ENCODE measurements at regions not wholly inside any gene's neighbourhood (a gene's known extent, or its start where the extent isn't known, plus 50 kb on each side); places are given as distances from the start of the nearest gene placed in this dataset.

GRCh38 chr6:4010048-4010447 is 68.9 kb downstream of the FAM217A start:
- no peak overlapping the region for H2AK5ac ChIP-seq (ENCODE audit: low read length)
- H3K79me1 ChIP-seq (ENCODE audit: low read length) = peaks cover 7% of the 10 kb centered on the region
- no peak for DNase-seq
- H3K4me2 ChIP-seq (ENCODE audit: low read length) = no peak overlapping the region
- no peaks in the 10 kb centered on the region for H3K36me3 ChIP-seq (ENCODE audit: control insufficient read depth, insufficient read depth, low read length)
- no peak overlapping the region for H3K23ac ChIP-seq (ENCODE audit: low read length)
- H3K9ac ChIP-seq (ENCODE audit: low read length) = no peak overlapping the region
- H2BK5ac ChIP-seq (ENCODE audit: low read length) = no peak overlapping the region
- no peak overlapping the region for H4K5ac ChIP-seq (ENCODE audit: low read length)
- no peak overlapping the region for H2BK120ac ChIP-seq (ENCODE audit: low read depth, low read length)
- no CpG with 5 or more reads among the region's 2 CpGs for WGBS (ENCODE audit: extremely low coverage, insufficient coverage, low lambda C conversion rate)
- H3K27ac ChIP-seq (ENCODE audit: low read depth, low read length) = no peak overlapping the region
- no peak overlapping the region for H3K18ac ChIP-seq (ENCODE audit: low read length)
- no peak overlapping the region for H3K4me3 ChIP-seq (ENCODE audit: low read length)
- no peak overlapping the region for H3K4ac ChIP-seq (ENCODE audit: low read depth, low read length)
- H4K8ac ChIP-seq (ENCODE audit: low read depth, low read length) = no peak overlapping the region
- H3K56ac ChIP-seq (ENCODE audit: low read length) = no peak overlapping the region
- peaks cover 3% of the 10 kb centered on the region for H3K4me1 ChIP-seq (ENCODE audit: control insufficient read depth, low read depth, low read length)
- H3K79me2 ChIP-seq (ENCODE audit: control insufficient read depth, insufficient read depth, low read length) = peaks cover 12% of the 10 kb centered on the region
- H2BK15ac ChIP-seq (replicated peaks; ENCODE audit: low read depth) = no peak overlapping the region
- H3K27me3 ChIP-seq (ENCODE audit: insufficient read depth, low read length, poor library complexity) = no peaks in the 10 kb centered on the region

- H3K9ac ChIP-seq (ENCODE audit: low read length) = no peak overlapping the region
- H3K79me2 ChIP-seq (ENCODE audit: control insufficient read depth, insufficient read depth, low read length) = peaks cover 12% of the 10 kb centered on the region
- no CpG with 5 or more reads among the region's 3 CpGs for WGBS (ENCODE audit: extremely low coverage, insufficient coverage, low lambda C conversion rate)
- H3K4me3 ChIP-seq (ENCODE audit: low read length) = no peak overlapping the region
- H3K23ac ChIP-seq (ENCODE audit: low read length) = no peak overlapping the region
- H3K4ac ChIP-seq (ENCODE audit: low read depth, low read length) = no peak overlapping the region
- no peak overlapping the region for H4K8ac ChIP-seq (ENCODE audit: low read depth, low read length)
- no peak overlapping the region for H2BK5ac ChIP-seq (ENCODE audit: low read length)
- no peaks in the 10 kb centered on the region for H3K36me3 ChIP-seq (ENCODE audit: control insufficient read depth, insufficient read depth, low read length)
- DNase-seq = no peak
- H4K5ac ChIP-seq (ENCODE audit: low read length) = no peak overlapping the region
- no peak overlapping the region for H2BK15ac ChIP-seq (replicated peaks; ENCODE audit: low read depth)
- no peak overlapping the region for H3K56ac ChIP-seq (ENCODE audit: low read length)
- no peak overlapping the region for H3K18ac ChIP-seq (ENCODE audit: low read length)
- H2BK120ac ChIP-seq (ENCODE audit: low read depth, low read length) = no peak overlapping the region
- no peak overlapping the region for H3K27ac ChIP-seq (ENCODE audit: low read depth, low read length)
- H3K79me1 ChIP-seq (ENCODE audit: low read length) = peaks cover 7% of the 10 kb centered on the region
- no peaks in the 10 kb centered on the region for H3K27me3 ChIP-seq (ENCODE audit: insufficient read depth, low read length, poor library complexity)
- no peak overlapping the region for H2AK5ac ChIP-seq (ENCODE audit: low read length)
- peaks cover 3% of the 10 kb centered on the region for H3K4me1 ChIP-seq (ENCODE audit: control insufficient read depth, low read depth, low read length)
- no peak overlapping the region for H3K4me2 ChIP-seq (ENCODE audit: low read length)
These were observed 68.2 kb downstream of the FAM217A start for GRCh38 chr6:4010689-4011090.

- no peak overlapping the region for H4K8ac ChIP-seq (ENCODE audit: low read depth, low read length)
- peaks cover 3% of the 10 kb centered on the region for H3K4me1 ChIP-seq (ENCODE audit: control insufficient read depth, low read depth, low read length)
- no peaks in the 10 kb centered on the region for H3K36me3 ChIP-seq (ENCODE audit: control insufficient read depth, insufficient read depth, low read length)
- H2BK15ac ChIP-seq (replicated peaks; ENCODE audit: low read depth) = no peak overlapping the region
- H2BK5ac ChIP-seq (ENCODE audit: low read length) = no peak overlapping the region
- no peak overlapping the region for H3K27ac ChIP-seq (ENCODE audit: low read depth, low read length)
- no peak overlapping the region for H3K23ac ChIP-seq (ENCODE audit: low read length)
- no peak overlapping the region for H3K4ac ChIP-seq (ENCODE audit: low read depth, low read length)
- no peak overlapping the region for H2BK120ac ChIP-seq (ENCODE audit: low read depth, low read length)
- peaks cover 23% of the 10 kb centered on the region for H3K79me2 ChIP-seq (ENCODE audit: control insufficient read depth, insufficient read depth, low read length)
- H3K79me1 ChIP-seq (ENCODE audit: low read length) = peaks cover 9% of the 10 kb centered on the region
- H3K56ac ChIP-seq (ENCODE audit: low read length) = no peak overlapping the region
- WGBS (ENCODE audit: extremely low coverage, insufficient coverage, low lambda C conversion rate) = no CpG with 5 or more reads among the region's 2 CpGs
- no peak overlapping the region for H3K4me3 ChIP-seq (ENCODE audit: low read length)
- no peak overlapping the region for H3K18ac ChIP-seq (ENCODE audit: low read length)
- no peaks in the 10 kb centered on the region for H3K27me3 ChIP-seq (ENCODE audit: insufficient read depth, low read length, poor library complexity)
- no peak overlapping the region for H3K4me2 ChIP-seq (ENCODE audit: low read length)
- H2AK5ac ChIP-seq (ENCODE audit: low read length) = no peak overlapping the region
- DNase-seq = no peak
- H4K5ac ChIP-seq (ENCODE audit: low read length) = no peak overlapping the region
- H3K9ac ChIP-seq (ENCODE audit: low read length) = no peak overlapping the region
These were observed 66.1 kb downstream of the FAM217A start for GRCh38 chr6:4012826-4013225.

GRCh38 chr6:4017058-4017739 is 61.7 kb downstream of the FAM217A start:
- peak overlapping the region; percentile 74 for H3K9ac ChIP-seq (ENCODE audit: low read length)
- H3K79me1 ChIP-seq (ENCODE audit: low read length) = peaks cover 3% of the 10 kb centered on the region
- no peak overlapping the region for H4K8ac ChIP-seq (ENCODE audit: low read depth, low read length)
- DNase-seq = no peak
- H2AK5ac ChIP-seq (ENCODE audit: low read length) = no peak overlapping the region
- H3K4me1 ChIP-seq (ENCODE audit: control insufficient read depth, low read depth, low read length) = no peaks in the 10 kb centered on the region
- no peak overlapping the region for H3K4ac ChIP-seq (ENCODE audit: low read depth, low read length)
- H3K56ac ChIP-seq (ENCODE audit: low read length) = peak overlapping the region; percentile 94
- H3K27me3 ChIP-seq (ENCODE audit: insufficient read depth, low read length, poor library complexity) = no peaks in the 10 kb centered on the region
- H3K4me2 ChIP-seq (ENCODE audit: low read length) = peak overlapping the region; percentile 40
- H3K36me3 ChIP-seq (ENCODE audit: control insufficient read depth, insufficient read depth, low read length) = no peaks in the 10 kb centered on the region
- H4K5ac ChIP-seq (ENCODE audit: low read length) = no peak overlapping the region
- no peak overlapping the region for H3K18ac ChIP-seq (ENCODE audit: low read length)
- no CpG with 5 or more reads among the region's 2 CpGs for WGBS (ENCODE audit: extremely low coverage, insufficient coverage, low lambda C conversion rate)
- peaks cover 26% of the 10 kb centered on the region for H3K79me2 ChIP-seq (ENCODE audit: control insufficient read depth, insufficient read depth, low read length)
- H2BK5ac ChIP-seq (ENCODE audit: low read length) = no peak overlapping the region
- no peak overlapping the region for H3K4me3 ChIP-seq (ENCODE audit: low read length)
- no peak overlapping the region for H2BK120ac ChIP-seq (ENCODE audit: low read depth, low read length)
- no peak overlapping the region for H2BK15ac ChIP-seq (replicated peaks; ENCODE audit: low read depth)
- no peak overlapping the region for H3K27ac ChIP-seq (ENCODE audit: low read depth, low read length)
- H3K23ac ChIP-seq (ENCODE audit: low read length) = no peak overlapping the region

GRCh38 chr6:4017834-4018170 is 61.1 kb downstream of the FAM217A start:
- H3K27ac ChIP-seq (ENCODE audit: low read depth, low read length) = peak overlapping the region; percentile 99
- H3K9ac ChIP-seq (ENCODE audit: low read length) = peak overlapping the region; percentile 74
- H3K36me3 ChIP-seq (ENCODE audit: control insufficient read depth, insufficient read depth, low read length) = no peaks in the 10 kb centered on the region
- H3K79me2 ChIP-seq (ENCODE audit: control insufficient read depth, insufficient read depth, low read length) = peaks cover 27% of the 10 kb centered on the region
- H3K4ac ChIP-seq (ENCODE audit: low read depth, low read length) = no peak overlapping the region
- H3K56ac ChIP-seq (ENCODE audit: low read length) = peak overlapping the region; percentile 94
- H4K5ac ChIP-seq (ENCODE audit: low read length) = no peak overlapping the region
- H2BK120ac ChIP-seq (ENCODE audit: low read depth, low read length) = peak overlapping the region; percentile 52
- no peaks in the 10 kb centered on the region for H3K4me1 ChIP-seq (ENCODE audit: control insufficient read depth, low read depth, low read length)
- H4K8ac ChIP-seq (ENCODE audit: low read depth, low read length) = peak overlapping the region; percentile 96
- peaks cover 1% of the 10 kb centered on the region for H3K79me1 ChIP-seq (ENCODE audit: low read length)
- DNase-seq = peak; percentile 50
- H3K4me2 ChIP-seq (ENCODE audit: low read length) = peak overlapping the region; percentile 7
- H2BK5ac ChIP-seq (ENCODE audit: low read length) = no peak overlapping the region
- no CpG with 5 or more reads among the region's 9 CpGs for WGBS (ENCODE audit: extremely low coverage, insufficient coverage, low lambda C conversion rate)
- no peak overlapping the region for H2BK15ac ChIP-seq (replicated peaks; ENCODE audit: low read depth)
- H2AK5ac ChIP-seq (ENCODE audit: low read length) = no peak overlapping the region
- peak overlapping the region; percentile 98 for H3K18ac ChIP-seq (ENCODE audit: low read length)
- no peak overlapping the region for H3K23ac ChIP-seq (ENCODE audit: low read length)
- no peaks in the 10 kb centered on the region for H3K27me3 ChIP-seq (ENCODE audit: insufficient read depth, low read length, poor library complexity)
- peak overlapping the region; percentile 46 for H3K4me3 ChIP-seq (ENCODE audit: low read length)
